Activated effector memory CD4-positive, alpha-beta T cell treated with anti-CD3 and anti-CD28 coated beads, Interleukin-2, amount 50 U/mL, for 16 hours (primary cell): ENCODE measurements at regions not wholly inside any gene's neighbourhood (a gene's known extent, or its start where the extent isn't known, plus 50 kb on each side); places are given as distances from the start of the nearest gene placed in this dataset.

ENCODE experiments used
- DNase-seq: peaks from one replicate; pipeline ENCODE4 v3.0.0-alpha.2; 2020

GRCh38 chr12:125685915-125686314 lies 620.7 kb downstream of the AACS start:
- DNase-seq: no peak

DNA sequence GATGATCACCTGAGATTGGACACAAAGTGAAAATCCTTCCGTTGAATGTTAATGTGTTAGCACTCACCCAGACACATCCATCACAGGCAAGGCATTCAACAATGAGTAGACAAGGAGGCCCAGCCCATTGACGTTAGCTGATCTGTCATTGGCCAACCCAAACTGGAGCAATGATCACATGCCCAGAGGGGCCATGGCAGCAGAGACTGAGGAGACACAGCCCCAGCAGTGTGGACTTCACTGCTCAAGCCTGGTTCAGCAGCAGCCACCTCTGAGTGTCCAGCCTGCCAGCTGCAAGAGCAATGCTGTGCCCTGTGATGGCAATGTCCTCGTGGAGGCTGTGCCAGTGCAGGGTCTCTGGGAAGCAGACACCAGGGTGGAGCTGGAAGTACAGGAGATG lies 622.2 kb downstream of the AACS start:
- no peak for DNase-seq

GRCh38 chr12:125687820-125688219 lies 622.6 kb downstream of the AACS start:
- DNase-seq: no peak

DNA sequence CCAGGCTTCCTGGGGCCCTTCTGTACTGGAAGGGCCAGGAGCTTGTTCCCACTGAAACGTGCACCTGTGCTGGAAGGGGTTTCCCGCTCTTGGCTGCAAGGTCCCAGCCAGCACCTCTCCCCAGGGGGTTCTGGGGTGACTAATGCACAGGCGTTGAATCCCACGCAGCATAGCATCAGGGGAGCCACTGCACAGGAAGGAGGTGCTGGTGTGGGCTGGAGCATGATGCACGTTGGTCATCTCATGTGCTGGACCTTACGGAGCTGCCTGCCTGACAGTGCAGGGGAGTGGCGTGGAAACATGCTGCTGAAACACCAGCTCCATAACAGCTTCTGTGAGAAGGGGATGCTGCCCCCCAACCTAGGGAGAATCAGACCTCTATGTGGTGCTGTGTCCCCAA lies 623.0 kb downstream of the AACS start:
- DNase-seq: no peak

GRCh38 chr12:125688881-125689280 lies 623.6 kb downstream of the AACS start:
- no peak for DNase-seq

DNA sequence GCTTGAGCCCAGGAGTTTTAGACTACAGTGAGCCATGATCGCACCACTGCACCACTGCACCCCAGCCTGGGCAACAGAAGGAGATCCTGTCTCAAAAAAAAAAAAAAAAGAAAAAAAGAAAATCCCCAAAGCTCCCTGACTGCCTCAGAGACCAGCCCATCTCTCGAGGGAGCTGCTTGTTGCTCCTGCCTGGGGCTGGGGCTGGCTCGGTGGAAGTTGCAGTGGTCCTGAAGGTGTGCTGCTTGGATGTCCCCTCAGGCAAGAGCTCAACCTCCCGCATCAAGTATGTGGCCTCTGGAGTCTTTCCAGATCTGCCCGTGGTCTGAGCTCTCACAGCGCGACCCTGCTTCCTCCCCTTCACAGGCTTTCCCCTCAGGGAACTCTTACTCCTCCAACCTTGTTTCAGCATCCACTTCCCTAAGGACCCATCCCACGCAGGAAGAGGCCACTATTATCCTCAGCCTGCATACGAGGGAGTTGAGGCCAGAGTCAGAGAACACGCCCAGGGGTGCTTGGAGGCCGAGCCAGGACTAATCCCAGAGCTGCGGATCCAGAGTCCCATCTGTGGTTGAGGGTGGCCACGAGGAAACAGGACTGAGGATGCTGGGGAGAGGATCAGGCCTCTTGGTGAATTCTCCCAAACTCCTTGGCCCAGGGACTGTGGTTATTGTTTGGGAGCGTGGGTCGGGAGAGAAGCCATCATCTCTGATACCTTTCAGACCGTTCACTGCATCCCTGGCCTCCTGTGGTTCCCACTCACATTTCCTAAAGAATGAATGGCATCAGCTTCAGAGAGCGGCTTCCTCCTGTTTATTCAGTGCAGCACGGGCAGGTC lies 624.6 kb downstream of the AACS start:
- no peak for DNase-seq

GRCh38 chr12:125690841-125691240 lies 625.6 kb downstream of the AACS start:
- DNase-seq: no peak

DNA sequence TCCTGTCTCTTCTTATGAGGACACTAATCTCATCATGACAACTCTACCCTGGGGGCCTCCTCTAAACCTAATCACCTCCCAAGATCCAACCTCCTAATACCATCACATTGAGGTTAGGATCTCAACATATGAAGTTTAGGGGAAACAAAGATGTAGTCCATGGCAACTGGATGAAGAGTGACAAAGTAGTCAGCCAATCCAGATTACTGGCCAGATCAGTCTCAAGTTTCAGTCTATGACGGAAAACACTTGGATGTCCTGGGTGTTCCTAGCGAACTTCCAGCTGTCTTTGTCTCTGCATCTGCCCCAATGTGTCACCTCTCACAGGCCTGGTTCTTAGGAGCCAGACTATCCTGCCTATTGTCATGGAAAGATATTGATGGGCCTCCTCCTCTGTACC lies 630.8 kb downstream of the AACS start:
- no peak for DNase-seq

GRCh38 chr12:125704803-125705202 lies 639.6 kb downstream of the AACS start:
- DNase-seq: no peak

GRCh38 chr12:125720961-125721360 lies 655.7 kb downstream of the AACS start:
- DNase-seq: no peak

DNA sequence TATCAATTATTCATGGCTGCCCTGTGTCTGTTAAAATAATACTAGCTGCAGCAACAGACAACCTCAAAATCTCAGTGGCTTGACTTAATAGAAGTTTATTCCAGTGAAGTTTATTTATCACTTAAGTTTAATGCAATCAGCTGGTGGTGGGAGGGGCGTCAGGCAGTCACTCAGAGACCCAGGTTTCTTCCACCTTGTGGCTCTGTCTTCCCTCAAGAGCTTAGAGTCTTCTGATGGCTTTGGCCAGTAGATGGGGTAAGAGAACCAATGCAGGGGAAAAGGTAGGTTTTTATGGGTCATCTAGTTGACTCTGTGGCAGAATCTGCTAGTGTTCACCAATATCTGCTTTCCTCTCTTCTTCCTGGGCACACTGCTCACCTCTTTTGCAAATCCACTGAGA lies 668.9 kb downstream of the AACS start:
- DNase-seq: no peak

DNA sequence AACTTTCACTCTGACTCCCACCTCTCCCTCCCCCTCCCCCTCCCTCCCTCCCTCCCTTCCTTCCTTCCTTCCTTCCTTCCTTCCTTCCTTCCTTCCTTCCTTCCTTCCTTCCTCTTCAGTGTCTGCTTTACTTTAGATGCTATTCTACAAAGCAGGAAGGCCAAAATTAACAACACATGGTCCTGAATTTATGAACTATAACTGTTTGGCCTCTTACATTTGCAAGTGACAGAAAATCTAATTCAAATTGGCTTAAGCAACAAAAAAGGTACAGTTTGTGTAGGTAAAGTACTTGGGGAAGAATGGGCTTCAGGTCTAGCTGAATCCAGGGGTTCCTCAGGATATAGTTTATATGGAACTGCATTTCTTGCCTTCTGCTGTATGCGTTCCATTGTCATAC lies 673.0 kb downstream of the AACS start:
- no peak for DNase-seq

DNA sequence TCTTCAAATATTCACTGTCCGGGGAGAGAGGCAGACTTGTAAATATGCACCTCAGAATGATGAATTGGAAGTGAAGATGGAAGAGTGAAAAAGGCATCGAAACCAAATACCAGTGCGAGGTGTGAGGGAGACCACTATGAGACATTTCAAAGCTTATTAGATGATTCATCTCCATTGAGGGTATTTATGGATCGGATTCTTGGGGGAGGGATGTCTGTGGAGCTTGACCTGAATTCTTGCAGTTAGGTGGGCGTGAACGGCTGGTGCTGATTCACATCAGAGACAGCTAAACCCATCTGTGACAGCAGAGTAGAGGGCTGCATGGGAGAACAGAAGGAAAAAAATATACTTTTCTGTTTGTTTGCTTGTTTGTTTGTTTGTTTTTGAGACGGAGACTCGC lies 677.2 kb downstream of the AACS start:
- DNase-seq: no peak

- no peak for DNase-seq
Observed at GRCh38 chr12:125744201-125744600, 679.0 kb downstream of the AACS start.

GRCh38 chr12:125755512-125755911 lies 690.3 kb downstream of the AACS start:
- no peak for DNase-seq

GRCh38 chr12:125766091-125766490 lies 700.9 kb downstream of the AACS start:
- DNase-seq: no peak

- no peak for DNase-seq
Observed at GRCh38 chr12:125772403-125772802, 707.2 kb downstream of the AACS start.

DNA sequence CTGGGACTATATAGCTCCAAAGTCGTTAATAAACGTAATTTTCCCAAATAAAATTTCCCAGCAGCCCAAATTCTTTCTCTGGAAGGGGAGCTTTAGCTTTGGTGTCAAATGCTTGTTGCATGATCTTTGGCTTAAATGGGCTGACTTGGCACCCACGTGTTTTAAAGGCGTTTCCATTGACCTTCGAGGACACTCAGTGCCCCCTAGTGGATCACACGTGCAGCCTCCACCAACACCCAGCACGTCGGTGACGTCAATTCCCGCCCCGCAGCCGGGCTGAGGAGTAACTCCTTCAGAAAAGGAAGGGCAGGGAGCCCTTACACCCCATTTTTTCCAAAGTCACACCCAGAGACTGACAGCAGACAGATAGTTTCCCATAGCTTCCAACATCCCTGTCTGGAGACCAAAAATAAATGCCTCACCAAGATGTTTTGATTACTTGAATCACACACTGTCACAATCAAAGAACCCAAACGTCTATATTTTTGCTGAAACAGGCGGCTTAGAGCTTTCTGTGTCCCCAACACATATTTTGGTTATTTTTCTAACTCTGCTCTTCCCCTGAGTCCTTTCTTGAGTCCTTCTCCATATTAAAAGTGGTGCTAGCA lies 707.9 kb downstream of the AACS start:
- no peak for DNase-seq

- no peak for DNase-seq
Observed at GRCh38 chr12:125775507-125775906, 710.3 kb downstream of the AACS start.

GRCh38 chr12:125776212-125776611 lies 711.0 kb downstream of the AACS start:
- DNase-seq: no peak

GRCh38 chr12:125786143-125786542 lies 720.9 kb downstream of the AACS start:
- DNase-seq: no peak

DNA sequence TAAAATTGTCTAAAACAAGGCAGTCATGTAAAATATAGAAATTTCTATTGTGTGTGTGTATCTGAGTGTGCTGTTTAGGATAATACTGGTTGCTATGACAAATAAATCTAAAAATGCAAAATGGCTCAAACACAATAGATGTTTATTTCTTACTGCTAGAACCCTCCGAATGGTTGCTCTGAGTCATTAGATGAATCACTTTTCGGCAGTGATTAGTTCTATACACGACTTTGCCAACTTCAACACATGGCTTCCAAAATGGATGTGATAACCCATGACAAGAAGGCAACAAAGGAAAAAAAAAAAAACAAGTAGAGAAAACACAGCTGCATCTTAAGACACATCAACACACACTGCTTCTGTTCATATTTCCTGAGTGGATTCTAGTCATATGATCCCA lies 729.2 kb downstream of the AACS start:
- DNase-seq: no peak

DNA sequence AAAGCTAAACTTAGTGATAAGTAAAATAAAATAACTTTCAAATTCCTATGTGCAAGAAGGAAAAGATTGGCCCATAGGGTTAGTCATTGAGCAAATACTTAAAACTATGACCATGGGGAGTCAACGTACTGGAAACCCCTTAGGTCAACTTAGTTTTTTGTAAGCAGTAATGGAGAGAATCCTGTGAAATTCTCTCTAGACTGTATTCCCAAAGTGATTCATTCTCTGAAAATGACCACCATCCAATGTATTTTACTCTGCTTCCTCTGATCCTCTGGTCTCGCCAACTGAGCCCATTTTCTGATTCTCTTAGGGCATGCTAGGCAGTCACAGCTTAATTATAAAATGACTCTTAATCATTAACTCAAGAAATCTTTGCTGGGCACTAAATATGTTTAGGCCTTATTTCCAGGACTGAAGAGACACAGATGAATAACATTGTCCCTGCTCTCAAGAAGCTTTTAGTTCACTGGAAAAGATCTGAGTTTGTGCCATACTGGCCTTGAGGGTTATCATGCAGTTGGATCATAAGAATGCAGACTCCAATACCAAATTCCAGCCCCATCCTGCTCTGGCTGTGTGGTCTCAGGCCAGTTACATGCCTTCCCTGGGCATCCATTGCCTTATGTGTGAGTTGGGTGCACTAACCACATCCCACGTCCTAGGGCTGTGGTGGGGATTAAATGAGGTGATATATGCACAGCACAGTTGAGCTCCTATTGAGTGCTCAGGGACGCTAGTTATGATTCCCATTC lies 732.4 kb downstream of the AACS start:
- no peak for DNase-seq

- no peak for DNase-seq
Observed at GRCh38 chr12:125804660-125805059, 739.4 kb downstream of the AACS start.
